ENCODE measurements at regions not wholly inside any gene's neighbourhood (a gene's known extent, or its start where the extent isn't known, plus 50 kb on each side); places are given as distances from the start of the nearest gene placed in this dataset.

GRCh38 chr5:133696006-133696584, 83.8 kb upstream of the FSTL4 start:
- Mint-ChIP-seq H3K9me3 (no peaks in the 10 kb centered on the region), H3K27me3 (ENCODE audit: insufficient read depth) (peaks cover 26% of the 10 kb centered on the region), H3K36me3 (ENCODE audit: low read depth) (no peaks in the 10 kb centered on the region), H3K4me1 (no peaks in the 10 kb centered on the region), H3K4me3 (no peak overlapping the region), H3K27ac (no peak overlapping the region)
- no peak overlapping the region for H3K9ac ChIP-seq (ENCODE audit: extremely low read depth, low read length, poor library complexity, severe bottlenecking)
- H3K4me3 ChIP-seq (ENCODE audit: low read length), result no peak overlapping the region
- no peaks in the 10 kb centered on the region for H3K9me3 ChIP-seq (ENCODE audit: control insufficient read depth, low read length)
- no peak for TF ChIP-seq CTCF (conservative IDR thresholded peaks at IDR 0.05)
- no peak overlapping the region for H3K27ac ChIP-seq (ENCODE audit: low read depth, low read length)
- DNase-seq, result peak; percentile 37
- H3K4me1 ChIP-seq (ENCODE audit: control insufficient read depth, insufficient read depth, low read length), result no peaks in the 10 kb centered on the region
- H3K27me3 ChIP-seq (ENCODE audit: control insufficient read depth, insufficient read depth, low read length, poor library complexity, severe bottlenecking), result no peaks in the 10 kb centered on the region
- no peaks in the 10 kb centered on the region for H3K36me3 ChIP-seq (ENCODE audit: control insufficient read depth, insufficient read depth, low read length)
- WGBS, 2 experiments (ENCODE audit: insufficient coverage in 1 of 2, insufficient read length in 1 of 2), result 90 to 94% methylated on average over 7 to 10 of the region's 10 CpGs

- 93 to 95% methylated on average over 5 to 6 of the region's 6 CpGs for WGBS, 2 experiments (ENCODE audit: insufficient coverage in 1 of 2, insufficient read length in 1 of 2)
- H3K9me3 ChIP-seq (ENCODE audit: control insufficient read depth, low read length), result no peaks in the 10 kb centered on the region
- peaks cover 2% of the 10 kb centered on the region for H3K4me1 Mint-ChIP-seq
- H3K27me3 Mint-ChIP-seq (ENCODE audit: insufficient read depth), result peaks cover 37% of the 10 kb centered on the region
- no peaks in the 10 kb centered on the region for H3K27me3 ChIP-seq (ENCODE audit: control insufficient read depth, insufficient read depth, low read length, poor library complexity, severe bottlenecking)
- H3K36me3 Mint-ChIP-seq (ENCODE audit: low read depth), result no peaks in the 10 kb centered on the region
- H3K4me3 Mint-ChIP-seq, result no peak overlapping the region
- no peak overlapping the region for H3K4me3 ChIP-seq (ENCODE audit: low read length)
- H3K27ac Mint-ChIP-seq, result no peak overlapping the region
- H3K27ac ChIP-seq (ENCODE audit: low read depth, low read length), result no peak overlapping the region
- TF ChIP-seq CTCF (conservative IDR thresholded peaks at IDR 0.05), result no peak
- H3K4me1 ChIP-seq (ENCODE audit: control insufficient read depth, insufficient read depth, low read length), result no peaks in the 10 kb centered on the region
- H3K9me3 Mint-ChIP-seq, result no peaks in the 10 kb centered on the region
- peak; percentile 14 for DNase-seq
- no peak overlapping the region for H3K9ac ChIP-seq (ENCODE audit: extremely low read depth, low read length, poor library complexity, severe bottlenecking)
- no peaks in the 10 kb centered on the region for H3K36me3 ChIP-seq (ENCODE audit: control insufficient read depth, insufficient read depth, low read length)
Measured at GRCh38 chr5:133694181-133694831, 82.0 kb upstream of the FSTL4 start.

- Histone ChIP-seq H3K4me1 (ENCODE audit: control insufficient read depth, insufficient read depth, low read length) (peaks cover 10% of the 10 kb centered on the region), H3K4me3 (ENCODE audit: low read length) (no peak overlapping the region), H3K9me3 (ENCODE audit: control insufficient read depth, low read length) (no peaks in the 10 kb centered on the region), H3K27me3 (ENCODE audit: control insufficient read depth, insufficient read depth, low read length, poor library complexity, severe bottlenecking) (no peaks in the 10 kb centered on the region), H3K9ac (ENCODE audit: extremely low read depth, low read length, poor library complexity, severe bottlenecking) (no peak overlapping the region), H3K27ac (ENCODE audit: low read depth, low read length) (no peak overlapping the region), H3K36me3 (ENCODE audit: control insufficient read depth, insufficient read depth, low read length) (no peaks in the 10 kb centered on the region)
- no peaks in the 10 kb centered on the region for H3K9me3 Mint-ChIP-seq
- H3K4me1 Mint-ChIP-seq, result peaks cover 27% of the 10 kb centered on the region
- 71 to 76% methylated on average over 2 to 3 of the region's 3 CpGs for WGBS, 2 experiments (ENCODE audit: insufficient coverage in 1 of 2, insufficient read length in 1 of 2)
- DNase-seq, result no peak
- no peak for TF ChIP-seq CTCF (conservative IDR thresholded peaks at IDR 0.05)
- H3K27ac Mint-ChIP-seq, result no peak overlapping the region
- H3K4me3 Mint-ChIP-seq, result no peak overlapping the region
- H3K27me3 Mint-ChIP-seq (ENCODE audit: insufficient read depth), result peaks cover 51% of the 10 kb centered on the region
- no peaks in the 10 kb centered on the region for H3K36me3 Mint-ChIP-seq (ENCODE audit: low read depth)
Measured at GRCh38 chr5:133691448-133691847, 79.1 kb upstream of the FSTL4 start.

Measured in endodermal cell (in vitro differentiated cells).